Renal cortex interstitium (tissue), 11 donors: ENCODE measurements at regions not wholly inside any gene's neighbourhood (a gene's known extent, or its start where the extent isn't known, plus 50 kb on each side); places are given as distances from the start of the nearest gene placed in this dataset.

Source experiments
- DNase-seq, 11 donors: peaks; one replicate each; pipeline ENCODE4 v3.0.0-alpha.2; 2013; ENCODE audit warnings: low read depth in 9 of 11, low spot score in 4 of 11; ENCODE audit errors: extremely low read depth in 1 of 11

DNA sequence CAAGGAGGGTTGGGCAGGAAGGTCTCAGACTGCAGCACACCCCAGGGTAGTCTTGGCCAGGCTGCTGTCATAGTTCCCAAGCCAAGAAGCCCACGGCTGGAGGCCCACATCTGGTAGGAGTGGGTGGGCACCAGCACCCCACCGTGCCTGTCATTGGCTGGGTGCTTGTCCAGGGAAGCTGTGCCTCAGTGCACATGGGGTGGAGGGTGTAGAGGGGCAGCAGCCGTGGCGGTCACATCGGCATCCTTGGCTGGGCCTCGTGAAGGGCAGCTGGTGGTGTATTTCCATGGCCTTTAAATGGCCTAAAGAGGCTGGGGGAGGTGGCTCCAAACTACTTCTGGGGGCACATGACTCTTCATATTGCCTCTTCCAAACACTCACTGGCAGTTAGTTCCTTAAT is 119.6 kb upstream of the USP24 start:
- no peak for DNase-seq

DNA sequence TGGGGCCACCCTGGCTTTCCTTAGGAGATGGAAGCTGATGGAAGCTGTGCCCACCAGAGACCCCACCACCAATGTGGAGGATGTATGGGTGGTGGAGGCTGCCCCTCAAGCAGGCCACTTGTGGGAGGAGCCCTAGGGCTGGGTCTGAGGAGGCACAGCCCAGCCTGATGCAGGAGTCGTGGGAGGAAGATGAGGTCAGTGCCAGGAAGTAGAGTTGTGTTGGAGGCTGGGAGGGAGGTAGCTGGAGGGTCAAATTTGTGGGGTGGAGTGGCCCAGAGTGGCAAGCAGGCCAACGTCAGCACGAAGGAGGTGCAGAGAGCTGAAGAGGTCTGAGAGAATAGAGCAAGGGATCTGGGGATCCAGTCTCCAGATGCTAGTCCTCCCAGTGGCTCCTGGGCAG is 119.0 kb upstream of the USP24 start:
- no peak for DNase-seq

DNA sequence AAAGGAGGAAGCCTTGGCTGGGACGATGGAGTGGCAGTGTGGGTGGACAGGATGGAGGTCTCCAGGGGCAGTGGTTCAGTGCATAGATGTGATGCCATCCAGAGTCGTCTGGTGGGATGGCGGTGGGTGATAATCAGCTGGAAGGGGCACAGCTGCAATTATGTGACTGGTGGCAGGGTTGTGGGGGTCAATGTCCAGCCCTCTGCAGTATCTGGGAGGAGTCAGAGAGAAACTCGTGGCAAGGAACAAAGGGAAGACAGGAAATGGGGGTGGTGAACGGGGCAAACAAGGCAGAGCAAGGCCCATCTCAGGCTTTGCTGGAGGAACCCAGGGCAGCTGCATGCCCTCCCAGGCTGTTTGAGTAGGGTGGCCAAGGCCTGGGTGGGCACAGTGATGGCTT is 118.3 kb upstream of the USP24 start:
- no peak for DNase-seq

DNA sequence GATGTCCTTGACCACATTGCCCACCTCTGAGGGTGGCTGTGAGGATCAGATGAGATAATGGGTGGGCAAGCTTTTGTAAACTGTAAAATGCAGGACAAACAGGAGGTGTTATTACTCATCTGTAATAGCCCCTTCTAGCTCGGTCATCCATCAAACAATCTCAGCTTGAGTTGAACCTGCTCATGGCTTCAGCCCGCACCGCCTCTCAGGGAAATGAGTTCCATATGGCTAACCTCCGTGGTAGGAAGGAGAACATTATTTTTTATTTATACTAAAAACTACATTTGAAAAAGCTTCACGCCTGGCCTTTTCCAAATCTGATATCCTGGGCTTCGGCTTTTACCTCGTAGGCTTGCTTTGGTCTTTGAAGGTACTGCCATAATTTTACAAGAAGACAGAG is 116.2 kb upstream of the USP24 start:
- no peak for DNase-seq

DNA sequence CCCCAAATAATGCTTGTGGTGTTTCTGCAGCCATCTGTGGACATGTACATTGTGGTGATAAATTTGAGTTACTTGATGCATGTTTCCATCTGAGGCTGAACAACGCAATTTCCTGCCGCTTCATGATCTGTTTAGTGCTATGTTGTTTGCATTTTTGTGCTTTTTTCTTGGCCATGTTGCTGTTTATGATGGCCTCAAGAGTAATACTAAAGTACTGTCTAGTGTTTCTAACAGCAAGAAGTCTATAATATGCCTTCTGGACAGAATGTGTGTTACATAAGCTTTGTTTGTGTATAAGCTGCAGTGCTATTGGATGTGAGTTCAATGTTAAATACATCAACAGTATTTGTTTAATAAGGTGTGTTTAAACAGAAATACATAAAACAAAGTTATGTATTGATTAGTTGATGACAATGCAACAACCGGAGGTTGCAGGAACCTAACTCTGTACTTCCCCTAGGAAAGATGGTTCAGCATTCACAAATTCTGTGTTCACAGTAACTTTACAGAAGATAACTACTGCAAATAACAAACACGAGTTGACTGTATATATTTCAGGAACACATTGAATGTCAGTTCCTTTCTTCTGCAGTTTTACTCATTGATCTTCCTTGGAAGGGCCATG is 114.8 kb upstream of the USP24 start:
- DNase-seq, result no peak

DNA sequence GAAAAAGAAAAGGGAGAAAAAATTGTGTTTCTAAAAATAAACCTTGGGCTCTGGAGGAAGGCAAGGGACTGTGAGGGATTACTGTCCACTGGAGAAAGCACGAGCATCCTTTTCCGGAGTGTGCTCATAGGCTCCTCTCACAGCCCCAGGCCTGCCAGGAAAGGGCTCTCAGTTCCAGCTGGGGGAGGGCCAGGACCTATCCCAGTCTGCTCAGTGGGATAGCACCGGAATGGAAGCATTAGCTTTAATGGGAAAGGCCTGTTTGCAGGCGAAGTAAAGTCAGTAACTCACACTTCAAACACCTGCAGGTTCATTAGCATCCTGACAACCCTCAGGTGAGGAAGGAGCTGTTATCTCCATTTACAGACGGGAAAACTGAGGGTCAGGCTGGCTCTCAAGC is 113.9 kb upstream of the USP24 start:
- DNase-seq, result no peak

DNA sequence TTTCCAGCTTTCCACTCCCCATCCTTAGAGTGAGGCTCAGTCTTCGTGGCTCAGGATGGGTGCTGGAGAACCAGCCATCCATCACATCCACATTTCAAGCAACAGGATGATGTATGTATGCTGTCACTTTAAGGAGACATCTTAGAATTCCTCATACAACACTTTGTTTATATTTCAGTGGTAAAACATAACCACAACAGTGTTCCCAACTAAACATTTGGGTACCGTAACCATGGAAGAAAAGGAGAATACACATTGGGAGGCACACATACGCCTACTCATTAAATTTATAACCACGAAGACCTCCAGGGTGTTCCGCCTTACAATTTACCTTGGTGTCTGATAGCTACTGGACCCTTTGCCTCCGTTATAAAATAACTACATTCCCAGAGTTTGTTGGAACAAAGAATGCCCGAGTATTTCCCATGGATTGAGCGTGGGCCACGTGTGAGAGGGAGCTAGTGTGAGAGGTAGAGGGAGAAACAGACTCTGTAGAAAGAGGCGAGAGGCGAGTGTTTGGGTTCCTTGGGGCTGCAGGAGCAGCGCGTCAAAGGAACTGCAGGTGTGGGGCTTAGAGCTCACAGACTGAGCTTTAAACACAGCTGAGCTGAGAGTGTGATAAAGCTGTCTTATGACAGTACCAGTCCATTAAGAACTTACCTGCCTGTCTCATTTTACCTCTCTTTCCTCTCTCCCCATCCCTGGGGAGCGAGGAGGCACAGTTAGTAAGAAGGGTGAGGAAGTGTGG is 111.5 kb upstream of the USP24 start:
- DNase-seq, result no peak

DNA sequence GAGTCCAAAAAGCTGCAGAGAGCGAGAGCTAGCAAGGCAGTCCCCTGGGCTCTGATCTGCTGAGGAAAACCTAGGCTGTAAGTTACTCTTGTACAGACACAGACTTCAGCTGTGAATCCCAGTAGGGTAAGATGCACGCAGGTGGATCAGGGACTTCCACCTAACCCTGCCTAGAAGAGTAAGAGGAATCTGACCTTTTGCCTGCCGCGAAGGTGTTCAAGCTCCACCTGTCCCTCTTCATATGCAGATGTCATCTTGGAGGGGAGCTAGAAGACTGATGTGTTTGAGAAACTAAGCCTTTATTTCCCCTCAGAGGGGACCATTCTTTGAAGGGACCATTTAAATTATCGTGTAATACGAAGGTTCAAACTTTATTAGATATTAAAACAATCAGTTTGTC is 108.6 kb upstream of the USP24 start:
- no peak for DNase-seq

DNA sequence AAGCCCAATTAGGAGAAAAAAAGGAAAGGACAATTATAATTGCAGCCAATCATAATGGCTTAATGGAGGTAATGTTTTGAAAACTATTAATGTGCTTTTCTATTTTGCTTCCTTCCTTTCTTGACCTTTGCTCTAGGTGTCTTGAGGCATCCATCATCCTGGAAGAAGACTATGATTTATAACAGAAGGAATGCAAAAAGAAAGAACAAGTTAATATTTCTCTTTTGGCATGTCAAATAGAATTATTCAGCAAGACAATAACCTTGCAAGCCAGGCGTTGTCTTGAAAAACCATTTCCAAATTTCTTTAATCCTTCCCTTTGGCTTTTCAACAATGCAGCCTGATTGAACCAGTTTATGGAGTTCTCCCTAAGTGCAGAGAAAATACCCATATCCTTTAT is 107.7 kb upstream of the USP24 start:
- no peak for DNase-seq

DNA sequence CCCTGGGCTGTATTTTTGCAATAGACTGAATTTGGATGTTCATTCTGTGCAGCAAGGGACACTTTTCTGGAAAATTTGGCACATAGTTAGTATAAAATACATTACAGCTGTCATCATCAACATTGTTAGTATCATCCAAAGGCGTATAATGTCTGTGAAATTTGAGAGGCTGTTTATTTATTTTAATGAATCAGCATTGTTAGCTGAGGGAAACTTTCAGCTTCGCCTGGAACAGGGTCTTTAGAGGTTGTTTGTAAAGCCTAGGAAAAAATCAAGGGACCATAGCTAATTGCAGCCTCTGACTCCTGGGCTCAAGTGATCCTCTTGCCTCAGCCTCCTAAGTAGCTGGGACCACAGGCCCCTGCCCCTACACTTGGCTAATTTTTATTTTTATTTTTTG is 106.8 kb upstream of the USP24 start:
- DNase-seq, result no peak

DNA sequence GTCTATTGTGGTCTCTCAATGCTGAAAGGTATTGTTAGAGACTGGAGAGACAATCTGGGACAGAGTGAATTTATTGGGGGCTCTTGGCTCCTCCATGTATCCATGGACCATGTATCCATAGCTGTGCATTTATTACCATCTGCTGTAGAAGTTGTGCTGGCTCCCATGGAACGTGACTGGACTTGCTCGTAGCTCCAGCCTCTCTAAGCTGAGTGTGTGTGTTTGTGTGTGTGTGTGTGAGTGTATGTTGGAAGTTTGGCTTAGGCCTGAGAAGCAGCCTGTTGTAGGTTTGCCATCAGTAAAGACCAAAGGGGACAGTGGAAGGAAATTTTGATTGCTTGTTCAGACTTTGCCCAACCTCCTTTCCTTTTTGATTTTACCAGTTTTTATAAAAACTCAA is 105.7 kb upstream of the USP24 start:
- no peak for DNase-seq

DNA sequence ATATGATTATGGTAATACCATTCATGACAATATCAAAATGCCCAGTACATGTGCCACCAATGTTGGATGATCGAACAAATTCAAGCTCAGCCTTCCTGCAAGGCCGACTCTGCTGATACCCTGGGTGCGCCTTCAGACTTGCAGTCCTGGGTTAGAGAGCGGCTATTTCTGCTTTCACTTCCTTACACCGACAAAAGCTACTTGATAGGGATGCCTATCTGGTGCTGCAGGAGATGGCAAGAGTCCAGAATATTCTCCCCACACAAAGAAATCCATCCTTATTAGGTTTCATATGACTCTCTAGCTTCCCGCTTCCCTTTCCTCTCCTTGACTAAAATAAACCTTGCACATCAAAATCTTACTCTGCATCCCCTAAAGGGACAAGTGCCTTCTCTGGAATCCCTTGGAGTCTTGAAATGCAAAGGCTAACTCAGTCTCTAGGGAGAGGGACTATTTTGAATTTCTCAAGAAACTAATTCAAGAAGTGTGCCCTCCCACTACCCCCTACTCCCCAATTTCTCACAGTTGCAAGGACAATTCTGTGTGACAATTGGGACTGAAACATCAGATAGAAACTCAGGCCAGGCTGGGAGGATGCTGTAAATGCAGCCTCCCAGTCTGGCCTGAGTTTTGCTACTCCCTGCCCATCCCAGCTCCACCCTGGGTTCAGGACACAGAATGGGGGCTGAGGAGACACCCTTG is 103.1 kb upstream of the USP24 start:
- DNase-seq, result no peak

DNA sequence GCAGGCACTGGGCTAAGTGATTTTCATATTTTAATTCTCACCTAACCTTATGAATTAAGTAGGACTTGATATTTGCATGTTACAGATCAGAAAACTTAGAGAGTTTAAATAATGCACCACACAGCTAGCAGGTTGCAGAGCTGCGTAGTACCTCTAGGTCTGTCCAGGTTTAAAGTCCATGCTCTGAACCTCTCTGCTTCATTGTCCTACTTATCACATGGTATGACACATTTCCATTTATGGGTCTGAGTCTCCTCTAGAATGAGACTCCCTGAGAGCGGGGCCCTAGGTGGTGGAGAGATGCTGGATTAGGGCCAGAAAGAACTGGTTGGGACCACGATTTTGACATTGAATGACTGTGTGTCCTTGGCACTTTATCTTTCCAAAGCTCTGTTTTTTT is 102.5 kb upstream of the USP24 start:
- no peak for DNase-seq

DNA sequence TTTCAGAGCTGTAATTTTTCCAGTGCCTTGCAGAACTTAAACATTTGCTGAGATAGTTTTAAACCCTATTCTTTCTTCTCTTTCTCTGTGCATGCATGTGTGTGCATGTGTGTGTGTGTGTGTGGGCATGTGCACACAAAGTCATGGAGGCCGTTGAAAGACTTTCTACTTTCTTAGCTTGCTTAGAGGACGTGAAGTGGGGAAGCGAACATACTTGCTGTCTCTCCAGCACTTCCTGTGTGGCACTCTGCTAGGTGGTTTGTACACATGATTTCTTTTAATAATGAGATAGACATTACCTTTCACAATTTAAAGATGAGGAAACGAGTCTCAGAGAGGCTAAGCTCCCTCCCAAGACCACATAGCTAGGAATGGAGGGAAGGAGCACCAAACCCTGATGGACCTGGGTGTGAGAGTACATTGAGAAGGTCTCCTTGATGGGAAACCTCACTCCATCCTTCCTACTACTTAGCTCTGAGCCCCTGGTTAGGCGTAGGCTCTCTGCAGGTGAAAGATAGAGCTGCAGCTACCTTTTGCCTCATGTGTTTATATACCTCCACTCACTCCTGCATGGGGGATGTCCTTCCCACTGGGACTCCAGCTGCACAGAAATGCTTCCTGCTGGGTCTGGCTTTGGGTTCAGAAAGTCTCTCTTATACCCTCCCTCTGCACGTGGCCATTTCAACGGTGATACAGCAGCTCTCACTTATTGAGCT is 101.9 kb upstream of the USP24 start:
- no peak for DNase-seq

DNA sequence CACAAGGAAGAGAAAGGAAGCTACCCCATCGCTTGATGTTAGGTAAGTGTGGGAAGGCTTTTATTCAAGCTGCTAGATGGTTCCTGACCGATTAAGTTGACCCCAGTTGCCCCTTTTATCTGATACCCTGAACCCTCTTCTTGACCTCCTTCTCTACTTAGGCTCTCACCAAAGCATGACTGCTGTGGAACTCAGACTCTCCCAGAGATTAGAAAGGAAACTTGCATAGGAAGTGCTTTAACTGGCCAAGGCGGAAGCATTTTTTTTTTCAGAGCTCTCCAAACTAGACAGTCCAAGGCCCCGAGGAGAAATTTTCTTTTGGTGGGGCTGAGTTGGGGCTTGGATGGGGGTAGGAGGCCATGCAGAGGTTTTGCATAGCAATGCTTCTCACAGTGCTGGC is 101.3 kb upstream of the USP24 start:
- DNase-seq, result no peak

DNA sequence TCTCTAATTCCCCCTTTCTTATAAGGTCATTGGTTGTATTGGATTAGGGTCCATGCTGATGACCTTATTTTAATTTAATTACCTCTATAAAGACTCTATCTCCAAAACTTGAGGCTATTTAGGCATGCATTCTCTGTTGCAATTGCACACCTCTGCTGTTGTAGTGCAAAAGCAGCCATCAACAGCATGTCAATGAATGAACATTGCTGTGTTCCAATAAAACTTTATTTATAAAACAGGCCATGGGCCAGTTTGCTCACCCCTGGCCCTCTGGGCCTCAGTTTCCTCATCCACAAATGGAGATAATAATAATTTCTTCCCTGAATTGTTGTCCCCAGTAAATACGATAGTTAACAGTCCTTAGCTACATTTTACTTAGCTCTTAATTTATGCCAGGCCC is 100.4 kb upstream of the USP24 start:
- DNase-seq, result no peak

DNA sequence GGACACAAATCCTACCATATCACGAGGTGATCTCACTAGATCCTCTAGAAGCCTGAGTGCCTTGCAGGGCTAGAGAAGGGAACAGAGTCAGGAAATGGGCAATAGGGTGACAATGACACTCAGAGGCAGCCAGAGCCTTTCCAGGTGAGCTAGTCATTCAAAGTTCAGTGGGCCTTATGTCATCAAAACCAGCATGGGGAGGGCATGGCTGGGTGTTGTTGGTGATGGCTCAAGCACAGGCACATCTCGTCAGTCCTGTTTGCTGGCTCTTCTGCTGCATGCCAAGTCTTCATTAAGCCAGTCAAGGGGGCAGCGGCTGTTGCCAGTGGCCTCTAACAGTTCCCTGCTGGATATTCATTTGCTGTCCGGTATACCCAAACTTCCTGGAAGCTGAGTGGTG is 99.6 kb upstream of the USP24 start:
- DNase-seq, result no peak

DNA sequence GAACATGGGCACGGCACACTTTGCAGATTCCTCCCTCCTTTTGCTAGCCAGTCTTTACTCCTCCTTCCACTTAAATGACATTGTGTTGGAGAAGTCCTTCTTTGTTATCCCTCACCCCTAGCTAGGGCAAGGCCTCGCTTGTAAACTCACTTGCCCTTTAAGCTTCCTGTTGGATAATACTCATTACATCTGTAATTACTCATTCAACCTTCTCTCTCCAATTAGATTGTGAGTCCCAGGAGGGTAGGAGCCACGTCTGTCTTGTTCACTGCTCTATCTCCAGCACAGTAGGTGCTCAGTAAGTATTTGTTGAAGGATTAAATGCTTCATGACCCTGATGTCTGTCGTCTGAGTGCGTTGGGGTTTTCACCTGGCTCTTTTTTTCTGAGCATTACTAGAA is 98.7 kb upstream of the USP24 start:
- no peak for DNase-seq

DNA sequence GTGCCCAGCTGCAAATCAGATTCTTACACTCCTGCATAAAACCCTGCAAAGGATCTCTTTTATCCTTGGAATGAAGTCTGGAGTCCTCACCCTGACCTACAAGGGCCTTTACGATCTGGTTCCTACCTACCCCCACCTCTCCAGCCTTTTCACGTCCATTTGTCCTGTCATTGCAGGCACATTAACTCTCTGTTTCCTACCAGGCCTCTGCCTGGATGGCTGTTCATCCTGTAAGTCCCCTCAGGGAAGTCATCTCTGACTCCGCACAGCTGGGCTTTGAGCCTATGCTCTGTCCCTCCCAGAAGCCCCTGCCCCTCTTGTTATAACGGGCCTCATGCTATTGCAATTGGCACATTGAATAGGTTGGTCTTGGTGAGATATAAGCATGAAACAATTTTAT is 96.8 kb upstream of the USP24 start:
- DNase-seq, result no peak

DNA sequence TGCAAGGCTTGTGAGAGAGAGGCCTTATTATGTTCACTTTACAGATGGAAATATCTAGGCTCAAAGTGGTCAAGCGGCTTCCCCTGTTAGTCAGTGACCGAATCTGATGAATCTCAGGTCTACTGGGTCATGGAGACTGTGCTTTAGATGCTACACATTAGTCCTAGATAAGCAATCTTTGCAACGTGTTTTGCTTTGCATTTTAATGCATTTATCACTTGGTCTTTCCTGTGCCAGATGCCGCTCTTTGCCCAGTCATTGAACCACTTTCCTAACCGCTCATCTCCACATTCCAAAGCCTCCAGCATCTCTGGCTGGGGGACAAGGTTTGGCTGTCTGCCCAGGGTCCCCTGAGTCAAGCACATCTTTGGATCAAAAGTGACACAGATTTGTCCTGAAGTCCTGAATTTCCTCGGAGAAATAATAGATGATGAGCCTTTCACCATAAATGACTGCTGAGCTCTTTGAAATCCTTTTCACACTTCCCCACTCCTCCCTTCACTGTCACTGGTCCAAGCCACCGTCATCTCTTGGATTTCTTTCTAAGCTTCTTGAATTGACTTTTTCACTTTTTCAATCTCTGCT is 96.0 kb upstream of the USP24 start:
- no peak for DNase-seq
